ENCODE measurements at regions not wholly inside any gene's neighbourhood (a gene's known extent, or its start where the extent isn't known, plus 50 kb on each side); places are given as distances from the start of the nearest gene placed in this dataset.
A peak's percentile ranks its signal among the peaks of the same experiment; 100 is the strongest.

- no peak overlapping the region for H4K5ac ChIP-seq (ENCODE audit: low read depth, low read length)
- ChIA-PET CTCF (no interaction called here), POLR2A (ENCODE audit: unreplicated experiment) (no interaction called here)
- no peaks in the 10 kb centered on the region for H3K9me1 ChIP-seq (ENCODE audit: insufficient read depth, low read length)
- no peak overlapping the region for H2AK9ac ChIP-seq (replicated peaks; ENCODE audit: low read depth, low read length, poor library complexity)
- no peak overlapping the region for H3K18ac ChIP-seq (ENCODE audit: low read depth, low read length)
- H2BK120ac ChIP-seq (ENCODE audit: low read depth, low read length): no peak overlapping the region
- no peaks in the 10 kb centered on the region for H3K36me3 ChIP-seq (ENCODE audit: control insufficient read depth, insufficient read depth, low read length)
- no peak for DNase-seq
- intact Hi-C loops (cut with micrococcal nuclease) (no loop called here), dilution Hi-C loops (cut with HindIII; ENCODE audit: low sequenced_read_pairs, unreplicated experiment) (no loop called here), in situ Hi-C loops (cut with MboI; ENCODE audit: low sequenced_read_pairs) (no loop called here)
- no CpG with 5 or more reads among the region's 2 CpGs for WGBS, 2 experiments (ENCODE audit: extremely low coverage in 2 of 2, insufficient read length in 1 of 2)
- H2AK5ac ChIP-seq (ENCODE audit: low read depth, low read length): no peak overlapping the region
- H2BK20ac ChIP-seq (ENCODE audit: low read depth, low read length): no peak overlapping the region
- H2BK5ac ChIP-seq (ENCODE audit: low read depth, low read length, poor library complexity, severe bottlenecking): peak overlapping the region; percentile 11
- no peak overlapping the region for H3K23ac ChIP-seq (ENCODE audit: low read depth, low read length)
- no peak overlapping the region for H4K91ac ChIP-seq (ENCODE audit: insufficient read depth, low read depth, low read length)
- H4K8ac ChIP-seq (ENCODE audit: low read depth in 2 of 2, low read length in 2 of 2): no peak overlapping the region
- H3K4me3 ChIP-seq (ENCODE audit: insufficient read depth, low read depth, low read length): no peak overlapping the region
- H3K4me1 ChIP-seq (ENCODE audit: control insufficient read depth, insufficient read depth, low read length): no peaks in the 10 kb centered on the region
- ATAC-seq (ENCODE audit: low read depth): no peak
- no TSS peak for BruUV-seq (replicated peaks)
- no peaks in the 10 kb centered on the region for H4K20me1 ChIP-seq (ENCODE audit: insufficient read depth, low read length)
- H3K4ac ChIP-seq (ENCODE audit: low read depth, low read length): no peak overlapping the region
- peaks cover 61% of the 10 kb centered on the region for H3K9me3 ChIP-seq (ENCODE audit: control insufficient read depth, insufficient read depth, low read length)
- no peak overlapping the region for H3K4me2 ChIP-seq (ENCODE audit: low read depth, low read length)
- TF ChIP-seq RAD21 (IDR thresholded peaks at IDR 0.05; ENCODE audit: low read length) (no peak), MAZ (IDR thresholded peaks at IDR 0.05; ENCODE audit: borderline replicate concordance, low read depth, low read length) (no peak), MAFK (IDR thresholded peaks at IDR 0.05; ENCODE audit: low read depth, low read length) (no peak), POLR2A (IDR thresholded peaks at IDR 0.05; ENCODE audit: low read depth, low read length) (no peak), ELK1 (IDR thresholded peaks at IDR 0.05; ENCODE audit: borderline replicate concordance, low read depth, low read length) (no peak), CEBPB (IDR thresholded peaks at IDR 0.05; ENCODE audit: low read depth, low read length) (no peak), NFE2L2 (IDR thresholded peaks at IDR 0.05; ENCODE audit: low read depth, low read length) (no peak), USF2 (IDR thresholded peaks at IDR 0.05; ENCODE audit: low read depth, low read length) (no peak), RFX5 (IDR thresholded peaks at IDR 0.05; ENCODE audit: low read depth, low read length) (no peak), BHLHE40 (IDR thresholded peaks at IDR 0.05; ENCODE audit: low read depth, low read length) (no peak), CTCF (conservative IDR thresholded peaks at IDR 0.05; ENCODE audit: low read depth, low read length) (no peak)
- H3K9ac ChIP-seq (ENCODE audit: low read depth, low read length): no peak overlapping the region
- no peak overlapping the region for H3K27ac ChIP-seq (ENCODE audit: insufficient read depth, low read length)
- H3K56ac ChIP-seq (ENCODE audit: extremely low read depth, insufficient read depth, low read length): no peak overlapping the region
- no peaks in the 10 kb centered on the region for H3K79me1 ChIP-seq (ENCODE audit: low read depth in 1 of 2, low read length in 2 of 2)
- no peaks in the 10 kb centered on the region for H3K27me3 ChIP-seq (ENCODE audit: control insufficient read depth, insufficient read depth, low read length)
- H2AFZ ChIP-seq (replicated peaks; ENCODE audit: low read length, poor library complexity): no peak overlapping the region
- no peak overlapping the region for H2BK15ac ChIP-seq (ENCODE audit: low read depth, low read length)
- H3K14ac ChIP-seq (replicated peaks; ENCODE audit: low read depth, low read length): no peak overlapping the region
These were observed 230.1 kb downstream of the BRD1 start for GRCh38 chr22:49597428-49598039.

Data from IMR-90 (cell line).